NT2/D1 (cell line): ENCODE measurements at regions not wholly inside any gene's neighbourhood (a gene's known extent, or its start where the extent isn't known, plus 50 kb on each side); places are given as distances from the start of the nearest gene placed in this dataset.

Experiments
- SUZ12 ChIP-seq: IDR thresholded peaks from 2 replicates; pipeline ENCODE4 v1.6.1; 2011; ENCODE audit not compliant: insufficient read length, insufficient read depth; ENCODE audit errors: extremely low read depth
- ZNF274 ChIP-seq: IDR thresholded peaks from 2 replicates; pipeline ENCODE4 v1.6.1; 2011; ENCODE audit warnings: mild to moderate bottlenecking, low read depth, low read length

DNA sequence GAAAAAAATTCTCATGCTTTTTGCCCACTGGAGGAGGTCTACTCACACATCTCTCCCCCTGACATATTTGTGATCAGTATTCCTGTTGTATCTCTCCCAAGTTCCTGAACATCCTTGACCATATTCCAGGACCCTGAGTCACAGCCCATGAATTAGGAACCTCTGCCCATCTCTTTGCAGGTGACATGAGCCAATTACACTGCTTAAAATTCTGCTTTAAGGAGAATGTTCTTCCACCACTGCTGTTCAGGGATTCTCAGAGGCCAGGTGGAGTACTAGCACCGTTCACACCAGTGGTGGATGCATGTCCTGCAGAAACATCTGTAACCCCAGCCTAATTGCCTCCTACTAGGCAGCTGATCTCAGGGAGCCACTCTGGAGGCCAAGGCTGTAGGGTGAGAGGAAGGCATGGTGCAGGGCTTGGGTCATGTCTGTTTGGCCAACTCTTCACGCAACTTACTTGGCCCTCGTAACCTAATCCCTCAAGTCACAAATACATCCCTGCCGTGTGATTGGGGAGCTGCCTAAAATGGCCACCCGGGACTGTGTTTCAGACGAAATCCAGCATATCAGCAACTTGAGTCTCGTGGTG is 104.8 kb downstream of the GGTLC2 start:
- TF ChIP-seq ZNF274 (no peak), SUZ12 (no peak)
